HG02943 (cell line): ENCODE measurements at regions not wholly inside any gene's neighbourhood (a gene's known extent, or its start where the extent isn't known, plus 50 kb on each side); places are given as distances from the start of the nearest gene placed in this dataset.
"Not testable (repeated sequence)": the region's sequence is repeated elsewhere in the genome, so short reads cannot be mapped to it uniquely, and the experiment has no call there.

Experiments
- ATAC-seq: cut with Tn5 transposase; IDR thresholded peaks from one replicate; pipeline ENCODE4 v1.9.1; 2021; ENCODE audit warnings: mild to moderate bottlenecking, low read depth, moderate library complexity; ENCODE audit not compliant: unreplicated experiment

DNA sequence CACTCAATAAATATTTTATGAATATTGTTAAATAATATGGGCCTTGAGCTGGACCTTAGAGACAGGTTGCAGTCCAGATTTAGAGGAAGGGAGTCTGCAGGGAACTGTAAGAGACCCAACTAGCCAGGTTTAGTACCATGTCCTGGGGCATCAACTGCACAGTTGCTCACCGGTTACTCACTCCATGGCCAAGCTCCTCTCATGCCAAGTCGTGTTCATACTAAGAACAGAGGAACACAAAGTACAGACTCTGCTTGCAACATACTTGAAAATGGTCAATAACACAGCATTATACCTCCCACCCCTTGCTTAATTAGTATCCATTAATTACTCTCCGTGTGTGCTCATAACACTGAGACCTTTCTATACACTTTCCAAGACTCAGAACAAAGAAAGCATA is 317.6 kb upstream of the PIK3R1 start:
- ATAC-seq: no peak

GRCh38 chr5:67897431-67897830 is 318.1 kb upstream of the PIK3R1 start:
- ATAC-seq: no peak

- ATAC-seq: no peak
These were observed 318.6 kb upstream of the PIK3R1 start for GRCh38 chr5:67896930-67897313.

- no peak for ATAC-seq
These were observed 319.1 kb upstream of the PIK3R1 start for GRCh38 chr5:67896311-67896929.

- not testable (repeated sequence) for ATAC-seq
These were observed 325.7 kb upstream of the PIK3R1 start for GRCh38 chr5:67889870-67890269.

GRCh38 chr5:67887748-67888161 is 327.8 kb upstream of the PIK3R1 start:
- ATAC-seq: no peak

- ATAC-seq: no peak
These were observed 328.8 kb upstream of the PIK3R1 start for GRCh38 chr5:67886761-67887160.

DNA sequence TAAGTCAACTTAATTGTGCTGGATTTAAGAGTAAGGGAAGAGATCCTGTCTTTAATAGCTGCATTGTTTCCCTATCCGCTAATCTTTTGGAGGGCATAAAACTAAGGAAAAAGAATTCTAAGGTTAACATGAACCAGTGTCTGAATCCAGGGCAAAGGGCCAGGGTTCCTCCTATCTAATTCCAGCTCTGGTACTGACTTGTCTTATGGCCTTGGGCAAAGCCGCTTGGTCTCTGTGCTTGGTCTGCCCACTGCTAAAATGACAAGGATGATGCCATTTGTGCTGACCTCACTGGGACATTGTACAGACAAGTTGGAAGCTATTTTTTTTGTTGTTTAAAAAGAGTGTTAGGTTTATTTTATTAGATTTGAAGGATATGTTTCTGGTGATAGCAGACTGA is 334.7 kb upstream of the PIK3R1 start:
- no peak for ATAC-seq

- ATAC-seq: no peak
These were observed 335.1 kb upstream of the PIK3R1 start for GRCh38 chr5:67880511-67880805.

- ATAC-seq: no peak
These were observed 335.7 kb upstream of the PIK3R1 start for GRCh38 chr5:67879620-67880510.

- no peak for ATAC-seq
These were observed 336.6 kb upstream of the PIK3R1 start for GRCh38 chr5:67878933-67879332.

DNA sequence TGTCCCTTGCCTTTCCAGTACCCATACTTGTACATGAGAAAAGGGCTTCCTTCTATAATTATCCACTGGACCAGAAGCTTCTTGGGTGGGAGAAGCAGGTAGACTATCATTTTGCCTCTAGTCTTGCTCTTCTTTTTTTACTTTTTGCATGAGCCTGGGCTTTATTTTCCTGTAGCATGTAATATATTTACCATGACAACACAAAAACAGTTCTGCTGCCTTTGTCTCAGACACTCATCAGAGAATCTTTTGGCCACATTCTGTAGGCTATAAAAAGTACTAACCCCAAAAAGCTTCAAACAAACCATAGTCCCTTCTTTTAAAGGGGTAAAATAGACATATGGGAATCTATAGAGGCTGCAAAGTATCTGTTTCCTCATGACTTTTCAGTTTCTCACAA is 339.2 kb upstream of the PIK3R1 start:
- no peak for ATAC-seq

DNA sequence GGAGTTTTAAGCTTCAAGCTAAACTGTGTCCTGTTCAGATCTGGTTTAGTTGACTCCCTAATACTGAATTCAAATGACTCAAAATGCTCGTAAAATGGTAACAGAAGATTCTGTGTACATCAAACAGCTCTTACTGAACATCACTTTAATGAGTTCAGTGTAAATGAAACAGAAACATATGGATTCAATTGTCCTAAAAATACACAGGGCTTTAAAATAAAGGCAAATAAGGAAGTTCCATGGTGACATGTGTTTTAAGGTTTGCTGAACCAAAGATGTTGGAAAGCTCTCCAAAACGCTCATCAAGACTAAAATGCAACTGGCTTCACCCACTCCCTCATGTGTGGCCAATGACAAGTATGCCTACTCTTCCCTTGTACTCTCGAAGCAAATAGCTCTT is 340.0 kb upstream of the PIK3R1 start:
- no peak for ATAC-seq

DNA sequence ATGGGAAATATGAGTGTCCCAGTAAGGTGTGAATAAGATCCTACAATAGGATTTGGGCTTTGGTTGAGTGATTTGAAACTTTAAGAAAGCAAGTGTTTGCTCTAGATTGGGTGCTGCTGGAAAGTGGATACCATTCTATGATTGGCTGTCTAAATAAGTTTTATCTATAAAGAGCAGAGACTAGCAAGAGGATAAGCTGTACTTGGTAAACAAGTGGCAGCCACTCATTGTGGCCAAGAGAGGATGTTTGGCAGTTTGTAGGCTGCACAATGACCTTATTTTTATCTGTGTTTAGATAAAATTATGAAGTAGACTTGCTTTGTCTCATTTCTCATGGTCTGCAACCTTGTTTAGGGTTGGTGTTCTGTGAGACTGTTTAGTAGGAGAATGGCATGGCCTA is 341.6 kb upstream of the PIK3R1 start:
- no peak for ATAC-seq

DNA sequence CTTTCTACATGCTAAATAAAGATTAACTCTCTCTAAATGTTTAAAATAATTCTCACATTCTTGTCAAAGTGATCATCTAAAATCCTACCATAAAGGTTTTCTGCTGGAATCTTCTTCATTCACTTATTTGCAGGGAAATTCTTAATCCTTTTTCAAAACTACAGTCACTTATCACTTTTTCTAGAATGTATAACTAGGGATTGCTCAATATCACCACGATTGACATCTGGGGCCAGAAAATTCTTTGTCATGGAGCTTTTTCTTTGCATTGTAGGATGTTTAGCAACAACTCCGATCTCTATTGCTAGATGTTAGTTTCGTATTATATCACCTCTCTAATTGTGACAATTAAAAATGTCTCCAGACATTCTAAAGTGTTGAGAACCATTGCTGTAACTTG is 344.9 kb upstream of the PIK3R1 start:
- ATAC-seq: no peak

GRCh38 chr5:67864335-67864734 is 351.2 kb upstream of the PIK3R1 start:
- not testable (repeated sequence) for ATAC-seq

DNA sequence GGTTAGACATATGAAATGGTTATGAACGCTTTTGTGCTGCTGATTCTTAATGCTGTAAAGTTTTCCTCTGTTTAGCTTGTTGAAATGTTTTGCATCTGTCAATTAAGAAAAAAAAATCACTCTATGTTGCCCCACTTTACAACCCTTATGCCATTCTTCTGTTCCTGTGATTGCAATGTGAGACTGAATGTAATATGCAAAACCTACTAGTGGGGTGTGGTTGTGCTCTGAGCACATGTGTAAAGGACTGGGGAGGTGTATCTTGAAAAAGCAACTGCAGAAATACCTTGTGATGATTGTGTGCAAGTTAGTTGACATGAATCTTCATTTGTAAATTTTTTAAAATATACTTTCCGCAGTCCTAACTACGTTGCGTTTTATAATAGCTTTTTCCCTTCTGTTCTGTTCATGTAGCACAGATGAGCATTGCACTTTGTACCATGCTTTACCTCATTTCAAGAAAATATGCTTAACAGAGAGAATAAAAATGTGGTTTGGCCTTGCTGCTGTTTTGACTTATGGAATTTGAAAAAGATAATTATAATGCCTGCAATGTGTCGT is 357.0 kb upstream of the PIK3R1 start:
- ATAC-seq: no peak

GRCh38 chr5:67857502-67857901 is 358.1 kb upstream of the PIK3R1 start:
- ATAC-seq: no peak

- ATAC-seq: no peak
These were observed 360.0 kb upstream of the PIK3R1 start for GRCh38 chr5:67855523-67855922.

DNA sequence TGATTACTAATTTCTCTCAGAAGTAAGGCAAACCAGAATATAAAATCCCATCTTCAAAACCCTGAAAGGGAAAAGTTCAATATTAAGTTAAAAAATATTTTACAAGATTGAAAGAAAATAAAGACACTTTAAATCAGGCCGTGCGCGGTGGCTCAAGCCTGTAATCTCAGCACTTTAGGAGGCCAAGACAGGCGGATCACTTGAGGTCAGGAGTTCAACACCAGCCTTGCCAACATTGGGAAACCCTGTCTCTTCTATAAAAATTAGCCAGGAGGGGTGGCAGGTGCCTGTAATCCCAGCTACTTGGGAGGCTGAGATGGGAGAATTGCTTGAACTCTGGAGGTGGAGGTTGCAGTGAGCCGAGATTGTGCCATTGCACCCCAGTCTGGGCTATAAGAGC is 364.6 kb upstream of the PIK3R1 start:
- not testable (repeated sequence) for ATAC-seq

DNA sequence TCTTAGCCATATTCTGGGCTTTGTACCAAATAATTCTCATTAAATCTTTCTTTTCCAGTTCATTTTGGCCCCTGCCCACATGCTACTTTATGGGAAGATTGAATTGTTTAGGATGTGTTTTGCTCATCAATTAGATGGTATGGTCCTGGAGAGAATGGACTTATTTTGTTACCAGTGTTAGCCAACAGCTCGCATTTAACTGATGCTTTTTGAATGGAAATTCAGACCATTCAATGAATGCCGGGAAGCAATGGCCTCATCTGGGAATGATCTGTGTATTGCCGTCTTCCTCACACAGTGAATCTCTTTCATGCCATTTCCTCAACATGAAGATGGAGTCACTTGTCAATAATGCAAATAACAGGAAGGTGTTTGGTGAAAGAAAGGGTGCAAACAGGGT is 370.6 kb upstream of the PIK3R1 start:
- no peak for ATAC-seq

- ATAC-seq: no peak
These were observed 372.8 kb upstream of the PIK3R1 start for GRCh38 chr5:67842806-67843205.
